Smooth muscle cell (in vitro differentiated cells): ENCODE measurements at regions not wholly inside any gene's neighbourhood (a gene's known extent, or its start where the extent isn't known, plus 50 kb on each side); places are given as distances from the start of the nearest gene placed in this dataset.
A peak's percentile ranks its signal among the peaks of the same experiment; 100 is the strongest.

Experiments used
- DNase-seq: peaks from one replicate; lab custom pipeline; 2025; ENCODE audit not compliant: unreplicated experiment; lab: John Stamatoyannopoulos, UW
- H2AFZ ChIP-seq: fragments of 200-600 bp; sonication (generic); 2 replicates; pipeline ENCODE4 v1.6.0; 2016; ENCODE audit warnings: antibody characterized with exemption, low read depth, mild to moderate bottlenecking
- H3F3A ChIP-seq: fragments of 200-600 bp; sonication (generic); 2 replicates; pipeline ENCODE4 v1.6.0; 2017; ENCODE audit warnings: antibody characterized with exemption, low read depth
- H3K27ac ChIP-seq: fragments of 200-600 bp; sonication (generic); 2 replicates; pipeline ENCODE4 v1.5.1; 2016; ENCODE audit warnings: low read depth, mild to moderate bottlenecking
- H3K27me3 ChIP-seq: fragments of 200-600 bp; sonication (generic); 2 replicates; pipeline ENCODE4 v1.6.1; 2016; ENCODE audit warnings: low read depth, mild to moderate bottlenecking
- H3K36me3 ChIP-seq: fragments of 200-600 bp; sonication (generic); 2 replicates; pipeline ENCODE4 v1.5.1; 2016; ENCODE audit warnings: low read depth
- H3K4me1 ChIP-seq: fragments of 200-600 bp; sonication (generic); 2 replicates; pipeline ENCODE4 v1.5.1; 2016; ENCODE audit warnings: low read depth
- H3K4me2 ChIP-seq: fragments of 200-600 bp; sonication (generic); 2 replicates; pipeline ENCODE4 v1.6.0; 2016; ENCODE audit warnings: mild to moderate bottlenecking
- H3K4me3 ChIP-seq: fragments of 200-600 bp; sonication (generic); 2 replicates; pipeline ENCODE4 v1.5.1; 2016; ENCODE audit warnings: mild to moderate bottlenecking
- H3K79me2 ChIP-seq: fragments of 200-600 bp; sonication (generic); 2 replicates; pipeline ENCODE4 v1.6.0; 2016; ENCODE audit warnings: low read depth, mild to moderate bottlenecking
- H3K9ac ChIP-seq: fragments of 200-600 bp; sonication (generic); 2 replicates; pipeline ENCODE4 v1.6.0; 2016; ENCODE audit warnings: low read depth
- H3K9me3 ChIP-seq: fragments of 200-600 bp; sonication (generic); replicated peaks from 2 replicates; pipeline ENCODE4 v1.5.1; 2016; ENCODE audit warnings: low read depth
- H4K20me1 ChIP-seq: fragments of 200-600 bp; sonication (generic); 2 replicates; pipeline ENCODE4 v1.6.0; 2016; ENCODE audit warnings: low read depth
- CTCF ChIP-seq: fragments of 200-600 bp; sonication (generic); IDR thresholded peaks from 2 replicates; pipeline ENCODE4 v1.5.1; 2017; ENCODE audit warnings: borderline replicate concordance, mild to moderate bottlenecking, antibody characterized with exemption; ENCODE audit not compliant: insufficient read depth, poor library complexity, severe bottlenecking
- WGBS: methylation state at CpG from one replicate; pipeline ENCODE4 v1.1.7; 2016; ENCODE audit warnings: low lambda C conversion rate; 5-methylcytosine and 5-hydroxymethylcytosine counted together

GRCh38 chr5:44875661-44876605 is 67.2 kb downstream of the MRPS30 start:
- Histone ChIP-seq H3K79me2 (no peaks in the 10 kb centered on the region), H3K27me3 (no peaks in the 10 kb centered on the region), H3K4me2 (peak overlapping the region; percentile 45), H3F3A (peaks cover 3% of the 10 kb centered on the region), H3K27ac (peak overlapping the region; percentile 94), H3K4me1 (no peaks in the 10 kb centered on the region), H3K9ac (peak overlapping the region; percentile 64), H4K20me1 (no peaks in the 10 kb centered on the region), H3K4me3 (no peak overlapping the region), H2AFZ (peak overlapping the region; percentile 8), H3K9me3 (no peaks in the 10 kb centered on the region), H3K36me3 (no peaks in the 10 kb centered on the region)
- no peak for TF ChIP-seq CTCF
- WGBS, result 62% methylated on average over 7 of the region's 7 CpGs
- no peak for DNase-seq

- Histone ChIP-seq H3K27ac (no peak overlapping the region), H3F3A (peaks cover under 1% of the 10 kb centered on the region), H2AFZ (no peak overlapping the region), H3K79me2 (no peaks in the 10 kb centered on the region), H3K36me3 (no peaks in the 10 kb centered on the region), H4K20me1 (no peaks in the 10 kb centered on the region), H3K4me2 (no peak overlapping the region), H3K4me1 (no peaks in the 10 kb centered on the region), H3K9ac (no peak overlapping the region), H3K9me3 (no peaks in the 10 kb centered on the region), H3K4me3 (no peak overlapping the region), H3K27me3 (no peaks in the 10 kb centered on the region)
- DNase-seq, result no peak
- no peak for TF ChIP-seq CTCF
- WGBS, result 87% methylated on average over 5 of the region's 5 CpGs
These were observed 72.5 kb downstream of the MRPS30 start for GRCh38 chr5:44881266-44881665.

- Histone ChIP-seq H3K4me3 (no peak overlapping the region), H3K4me2 (no peak overlapping the region), H3K9ac (no peak overlapping the region), H3K9me3 (no peaks in the 10 kb centered on the region), H3K79me2 (no peaks in the 10 kb centered on the region), H4K20me1 (no peaks in the 10 kb centered on the region), H3F3A (no peaks in the 10 kb centered on the region), H3K4me1 (no peaks in the 10 kb centered on the region), H3K27ac (no peak overlapping the region), H3K36me3 (no peaks in the 10 kb centered on the region), H3K27me3 (no peaks in the 10 kb centered on the region), H2AFZ (no peak overlapping the region)
- 98% methylated on average over 26 of the region's 26 CpGs for WGBS
- TF ChIP-seq CTCF, result no peak
- DNase-seq, result no peak
These were observed 75.3 kb downstream of the MRPS30 start for GRCh38 chr5:44884036-44884435.
